ENCODE measurements at regions not wholly inside any gene's neighbourhood (a gene's known extent, or its start where the extent isn't known, plus 50 kb on each side); places are given as distances from the start of the nearest gene placed in this dataset.

- TF ChIP-seq, protein P1, sequence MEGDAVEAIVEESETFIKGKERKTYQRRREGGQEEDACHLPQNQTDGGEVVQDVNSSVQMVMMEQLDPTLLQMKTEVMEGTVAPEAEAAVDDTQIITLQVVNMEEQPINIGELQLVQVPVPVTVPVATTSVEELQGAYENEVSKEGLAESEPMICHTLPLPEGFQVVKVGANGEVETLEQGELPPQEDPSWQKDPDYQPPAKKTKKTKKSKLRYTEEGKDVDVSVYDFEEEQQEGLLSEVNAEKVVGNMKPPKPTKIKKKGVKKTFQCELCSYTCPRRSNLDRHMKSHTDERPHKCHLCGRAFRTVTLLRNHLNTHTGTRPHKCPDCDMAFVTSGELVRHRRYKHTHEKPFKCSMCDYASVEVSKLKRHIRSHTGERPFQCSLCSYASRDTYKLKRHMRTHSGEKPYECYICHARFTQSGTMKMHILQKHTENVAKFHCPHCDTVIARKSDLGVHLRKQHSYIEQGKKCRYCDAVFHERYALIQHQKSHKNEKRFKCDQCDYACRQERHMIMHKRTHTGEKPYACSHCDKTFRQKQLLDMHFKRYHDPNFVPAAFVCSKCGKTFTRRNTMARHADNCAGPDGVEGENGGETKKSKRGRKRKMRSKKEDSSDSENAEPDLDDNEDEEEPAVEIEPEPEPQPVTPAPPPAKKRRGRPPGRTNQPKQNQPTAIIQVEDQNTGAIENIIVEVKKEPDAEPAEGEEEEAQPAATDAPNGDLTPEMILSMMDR (IDR thresholded peaks at IDR 0.05; ENCODE audit: low read depth, low read length): no peak
- no peak for TF ChIP-seq EZH2phosphoT487 (IDR thresholded peaks at IDR 0.05; ENCODE audit: low read depth)
Observed at GRCh38 chr5:39896104-39896503, 471.3 kb upstream of the DAB2 start.

All from OCI-LY3 (cell line).